Skeletal muscle satellite cell (primary cell): ENCODE measurements at regions not wholly inside any gene's neighbourhood (a gene's known extent, or its start where the extent isn't known, plus 50 kb on each side); places are given as distances from the start of the nearest gene placed in this dataset.
"Not testable (repeated sequence)": the region's sequence is repeated elsewhere in the genome, so short reads cannot be mapped to it uniquely, and the experiment has no call there.

Source experiments
- H3K27me3 ChIP-seq: 2 replicates; pipeline ENCODE4 v1.7.0; 2013; ENCODE audit warnings: low read length; ENCODE audit not compliant: control insufficient read depth, insufficient read depth
- H3K36me3 ChIP-seq: 2 replicates; pipeline ENCODE4 v1.7.0; 2013; ENCODE audit warnings: mild to moderate bottlenecking, control low read depth, low read length; ENCODE audit not compliant: insufficient read depth
- H3K4me1 ChIP-seq: 2 replicates; pipeline ENCODE4 v1.7.0; 2013; ENCODE audit warnings: low read length; ENCODE audit not compliant: control insufficient read depth, insufficient read depth
- H3K4me2 ChIP-seq: 2 replicates; pipeline ENCODE4 v1.7.0; 2013; ENCODE audit warnings: mild to moderate bottlenecking, low read length
- H3K4me3 ChIP-seq: 2 replicates; pipeline ENCODE4 v1.7.0; 2013; ENCODE audit warnings: low read length
- H3K9ac ChIP-seq: 2 replicates; pipeline ENCODE4 v1.7.0; 2013; ENCODE audit warnings: mild to moderate bottlenecking, low read depth, low read length, moderate library complexity
- H3K9me3 ChIP-seq: replicated peaks from 2 replicates; pipeline ENCODE4 v1.7.0; 2013; ENCODE audit warnings: mild to moderate bottlenecking, control low read depth, low read length

- Histone ChIP-seq H3K9me3 (no peaks in the 10 kb centered on the region), H3K27me3 (no peaks in the 10 kb centered on the region), H3K9ac (no peak overlapping the region)
Measured at GRCh38 chr12:107378609-107379008, 285.3 kb upstream of the CRY1 start.

DNA sequence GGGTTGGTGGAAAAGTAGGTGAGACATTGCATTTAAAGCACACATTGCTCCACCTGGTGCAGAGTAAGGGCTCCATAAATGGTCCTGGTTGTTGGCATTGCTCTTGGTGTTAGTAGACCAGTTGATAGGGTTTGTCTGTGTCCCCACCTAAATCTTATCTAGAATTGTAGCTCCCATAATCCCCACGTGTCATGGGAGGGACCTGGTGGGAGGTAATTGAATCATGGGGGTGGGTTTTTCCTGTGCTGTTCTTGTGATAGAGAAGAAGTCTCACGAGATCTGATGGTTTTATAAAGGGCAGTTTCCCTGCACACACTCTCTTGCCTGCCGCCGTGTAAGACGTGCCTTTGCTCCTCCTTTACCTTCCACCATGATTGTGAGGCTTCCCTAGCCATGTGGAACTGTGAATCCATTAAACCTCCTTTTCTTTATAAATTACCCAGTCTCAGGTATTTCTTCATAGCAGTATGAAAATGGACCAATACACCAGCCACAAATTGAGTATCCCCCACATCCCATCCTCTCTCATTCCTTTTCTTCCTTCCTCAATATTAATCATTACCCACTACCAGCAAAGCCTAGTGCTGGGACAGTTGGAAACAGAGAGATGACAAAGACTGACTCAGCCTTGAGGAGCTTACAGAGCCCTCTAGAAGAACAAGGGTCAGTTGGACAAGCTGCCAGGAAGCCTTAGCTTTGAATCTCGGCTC lies 285.9 kb upstream of the CRY1 start:
- H3K4me2 ChIP-seq = peak overlapping the region; percentile 42
- not testable (repeated sequence) for H3K36me3 ChIP-seq
- H3K4me1 ChIP-seq = peaks cover 24% of the 10 kb centered on the region

More at GRCh38 chr12:107378609-107379008, 285.3 kb upstream of the CRY1 start:
- H3K4me2 ChIP-seq = no peak overlapping the region
- H3K4me1 ChIP-seq = peaks cover 24% of the 10 kb centered on the region
- no peaks in the 10 kb centered on the region for H3K36me3 ChIP-seq
- no peak overlapping the region for H3K4me3 ChIP-seq

GRCh38 chr12:107379852-107380567 lies 286.7 kb upstream of the CRY1 start:
- no peaks in the 10 kb centered on the region for H3K27me3 ChIP-seq
- H3K4me1 ChIP-seq = peaks cover 24% of the 10 kb centered on the region
- H3K4me3 ChIP-seq = no peak overlapping the region
- H3K4me2 ChIP-seq = peak overlapping the region; percentile 42
- H3K9me3 ChIP-seq = no peaks in the 10 kb centered on the region
- H3K36me3 ChIP-seq = no peaks in the 10 kb centered on the region
- no peak overlapping the region for H3K9ac ChIP-seq

More for the DNA sequence above, 285.9 kb upstream of the CRY1 start:
- not testable (repeated sequence) for H3K9me3 ChIP-seq, H3K4me3 ChIP-seq, H3K9ac ChIP-seq, H3K27me3 ChIP-seq

DNA sequence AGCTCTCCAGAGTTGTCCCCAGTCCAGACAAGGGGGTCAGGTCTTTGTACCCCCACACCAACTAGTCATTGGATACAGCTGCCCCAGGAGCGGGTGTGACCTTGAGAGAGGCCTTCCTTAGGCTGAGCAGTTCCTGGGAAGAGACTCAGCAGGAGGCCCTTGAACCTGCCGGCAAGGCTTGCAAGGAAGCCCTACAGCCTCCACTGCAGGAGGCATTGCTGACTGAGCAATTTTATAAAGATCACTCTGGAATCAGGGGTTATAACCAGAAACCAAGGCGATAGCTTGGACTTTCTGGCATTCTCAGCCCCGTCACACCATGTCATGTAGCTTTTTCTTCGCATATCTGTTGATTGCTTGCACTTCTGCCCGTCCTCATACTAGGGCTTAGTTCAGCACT lies 291.3 kb upstream of the CRY1 start:
- H3K4me1 ChIP-seq = peaks cover 17% of the 10 kb centered on the region
- H3K4me2 ChIP-seq = no peak overlapping the region
- H3K27me3 ChIP-seq = no peaks in the 10 kb centered on the region
- no peak overlapping the region for H3K4me3 ChIP-seq
- H3K9ac ChIP-seq = no peak overlapping the region
- no peaks in the 10 kb centered on the region for H3K36me3 ChIP-seq
- H3K9me3 ChIP-seq = no peaks in the 10 kb centered on the region

- H3K27me3 ChIP-seq = no peaks in the 10 kb centered on the region
- no peak overlapping the region for H3K4me3 ChIP-seq
Measured at GRCh38 chr12:107385509-107385908, 292.2 kb upstream of the CRY1 start.

GRCh38 chr12:107386569-107386968 lies 293.2 kb upstream of the CRY1 start:
- Histone ChIP-seq H3K36me3 (no peaks in the 10 kb centered on the region), H3K4me1 (peaks cover 7% of the 10 kb centered on the region), H3K9ac (no peak overlapping the region), H3K4me2 (no peak overlapping the region), H3K9me3 (no peaks in the 10 kb centered on the region), H3K4me3 (no peak overlapping the region), H3K27me3 (no peaks in the 10 kb centered on the region)

More at GRCh38 chr12:107385509-107385908, 292.2 kb upstream of the CRY1 start:
- Histone ChIP-seq H3K4me2 (no peak overlapping the region), H3K9ac (no peak overlapping the region), H3K4me1 (peaks cover 8% of the 10 kb centered on the region), H3K36me3 (no peaks in the 10 kb centered on the region), H3K9me3 (no peaks in the 10 kb centered on the region)

DNA sequence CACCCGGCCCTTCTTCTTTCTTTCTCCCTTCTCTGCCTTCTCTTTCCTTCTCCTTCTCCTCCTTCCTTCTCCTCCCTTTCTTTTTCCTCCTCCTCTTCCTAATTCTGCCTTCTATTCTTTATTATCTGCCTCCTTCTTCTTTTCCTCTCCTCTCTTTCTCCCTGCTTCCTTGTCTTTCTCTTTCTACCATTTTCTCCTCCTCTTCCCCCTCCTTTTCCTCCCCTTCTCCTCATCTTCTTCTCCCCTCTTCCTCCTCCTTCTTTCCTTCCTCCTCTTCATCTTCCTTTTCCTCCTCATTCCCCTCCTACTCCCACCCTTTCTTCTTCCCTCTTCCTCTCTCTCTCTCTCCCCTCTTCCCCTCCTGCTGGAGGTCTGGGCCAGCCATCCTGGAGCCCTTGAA lies 294.9 kb upstream of the CRY1 start:
- no peaks in the 10 kb centered on the region for H3K36me3 ChIP-seq
- no peak overlapping the region for H3K9ac ChIP-seq
- H3K4me2 ChIP-seq = no peak overlapping the region
- no peak overlapping the region for H3K4me3 ChIP-seq
- peaks cover 2% of the 10 kb centered on the region for H3K27me3 ChIP-seq
- H3K9me3 ChIP-seq = no peaks in the 10 kb centered on the region
- peaks cover 7% of the 10 kb centered on the region for H3K4me1 ChIP-seq

DNA sequence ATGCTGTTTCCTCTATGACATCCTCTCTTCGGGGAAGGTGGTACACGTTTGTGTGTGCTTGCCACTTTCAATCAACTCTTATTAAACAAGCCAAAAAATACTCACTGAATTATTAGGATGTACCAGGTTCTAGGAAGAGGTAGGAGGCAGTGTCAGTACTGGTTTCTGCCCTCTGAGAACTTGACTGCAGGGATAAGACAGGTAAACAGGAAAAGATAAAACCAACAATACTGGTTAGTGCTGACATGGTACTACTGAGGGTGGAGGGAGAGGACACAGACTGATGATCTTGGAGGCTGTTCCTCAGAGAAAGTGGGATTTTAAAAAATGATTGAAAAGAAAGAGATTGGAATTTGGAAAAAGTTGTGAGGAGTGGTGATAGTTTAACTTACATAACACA lies 295.2 kb upstream of the PWP1 start:
- Histone ChIP-seq H3K36me3 (no peaks in the 10 kb centered on the region), H3K4me3 (no peak overlapping the region), H3K27me3 (peaks cover 10% of the 10 kb centered on the region), H3K9me3 (no peaks in the 10 kb centered on the region), H3K4me2 (no peak overlapping the region), H3K4me1 (peaks cover 4% of the 10 kb centered on the region), H3K9ac (no peak overlapping the region)

DNA sequence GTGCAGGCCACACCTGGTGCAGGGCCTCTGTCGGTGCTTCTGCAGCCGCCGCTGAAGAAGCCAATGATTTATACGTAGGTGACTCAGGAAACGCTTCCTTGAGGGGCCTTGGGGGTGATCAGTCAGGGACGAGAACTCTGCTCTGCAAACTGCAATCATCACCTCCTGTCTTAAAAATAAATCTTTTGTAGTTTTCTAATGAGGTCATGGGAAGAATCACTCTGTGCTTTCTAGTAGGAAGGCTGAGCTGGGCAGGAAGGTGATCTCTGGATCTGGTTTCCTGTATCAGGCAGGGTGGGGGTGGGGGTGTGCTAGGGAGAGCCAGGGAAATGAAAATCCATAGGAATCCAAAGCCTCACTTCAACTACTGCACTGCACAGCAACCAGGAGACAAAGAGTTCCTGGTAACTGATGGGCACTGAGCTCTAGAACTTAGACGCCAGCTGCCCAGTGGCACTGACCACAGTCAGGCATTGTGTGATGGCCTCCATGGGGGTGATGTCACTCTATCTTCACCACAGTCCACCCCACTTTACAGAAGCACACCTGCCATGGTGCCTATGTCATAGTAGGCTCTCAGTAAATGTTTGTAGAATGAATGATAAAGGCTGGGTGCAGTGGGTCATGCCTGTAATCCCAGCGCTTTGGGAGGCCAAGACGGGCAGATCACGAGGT lies 292.4 kb upstream of the PWP1 start:
- H3K4me2 ChIP-seq = no peak overlapping the region
- no peak overlapping the region for H3K4me3 ChIP-seq
- H3K9ac ChIP-seq = no peak overlapping the region
- no peaks in the 10 kb centered on the region for H3K36me3 ChIP-seq
- peaks cover 11% of the 10 kb centered on the region for H3K27me3 ChIP-seq
- H3K9me3 ChIP-seq = no peaks in the 10 kb centered on the region
- H3K4me1 ChIP-seq = no peaks in the 10 kb centered on the region

DNA sequence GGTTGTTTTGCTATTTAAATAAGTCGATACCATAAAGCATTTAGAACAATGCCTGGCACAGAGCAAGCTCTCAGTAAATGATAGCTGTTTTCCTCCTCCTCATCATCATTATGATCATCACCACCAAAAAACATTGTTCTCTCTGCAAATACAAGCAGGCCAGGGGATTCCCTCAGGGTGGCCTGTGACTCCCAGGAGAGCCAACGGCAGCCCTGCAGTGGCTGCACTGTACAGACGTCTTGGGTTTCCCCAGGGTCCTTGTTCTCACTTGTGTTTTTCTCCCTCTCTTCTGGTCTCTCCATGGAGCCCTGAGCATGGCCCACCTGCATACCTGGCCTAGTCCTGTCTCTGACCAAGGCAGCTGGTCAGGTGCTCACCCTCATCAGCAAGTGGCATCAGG lies 290.9 kb upstream of the PWP1 start:
- Histone ChIP-seq H3K27me3 (peaks cover 11% of the 10 kb centered on the region), H3K36me3 (no peaks in the 10 kb centered on the region), H3K4me3 (no peak overlapping the region), H3K9ac (no peak overlapping the region), H3K4me2 (no peak overlapping the region), H3K4me1 (no peaks in the 10 kb centered on the region), H3K9me3 (no peaks in the 10 kb centered on the region)

GRCh38 chr12:107395817-107396216 lies 289.8 kb upstream of the PWP1 start:
- peaks cover 11% of the 10 kb centered on the region for H3K27me3 ChIP-seq
- H3K4me1 ChIP-seq = peaks cover 4% of the 10 kb centered on the region
- H3K9ac ChIP-seq = no peak overlapping the region
- no peaks in the 10 kb centered on the region for H3K36me3 ChIP-seq
- no peak overlapping the region for H3K4me2 ChIP-seq
- no peak overlapping the region for H3K4me3 ChIP-seq
- no peaks in the 10 kb centered on the region for H3K9me3 ChIP-seq
